Fibroblast of lung (primary cell): ENCODE measurements at regions not wholly inside any gene's neighbourhood (a gene's known extent, or its start where the extent isn't known, plus 50 kb on each side); places are given as distances from the start of the nearest gene placed in this dataset.

ENCODE experiments used
- EZH2 ChIP-seq: IDR thresholded peaks from 2 replicates; pipeline ENCODE4 v1.5.1; 2012; ENCODE audit warnings: low read length, control low read depth, mild to moderate bottlenecking; ENCODE audit errors: missing control alignments
- TF ChIP-seq, protein P1 (sequence below), 2 donors: IDR thresholded peaks in 1 of 2; conservative IDR thresholded peaks in 1 of 2; 1 replicate in 1 of 2; 2 replicates in 1 of 2; pipeline ENCODE4 v1.5.1; 2011 to 2012; ENCODE audit warnings: low read length in 2 of 2, control low read depth in 1 of 2, inconsistent platforms in 1 of 2, low read depth in 1 of 2, mild to moderate bottlenecking in 1 of 2

GRCh38 chr6:84332139-84333034 lies 104.9 kb upstream of the CEP162 start:
- TF ChIP-seq, protein P1, sequence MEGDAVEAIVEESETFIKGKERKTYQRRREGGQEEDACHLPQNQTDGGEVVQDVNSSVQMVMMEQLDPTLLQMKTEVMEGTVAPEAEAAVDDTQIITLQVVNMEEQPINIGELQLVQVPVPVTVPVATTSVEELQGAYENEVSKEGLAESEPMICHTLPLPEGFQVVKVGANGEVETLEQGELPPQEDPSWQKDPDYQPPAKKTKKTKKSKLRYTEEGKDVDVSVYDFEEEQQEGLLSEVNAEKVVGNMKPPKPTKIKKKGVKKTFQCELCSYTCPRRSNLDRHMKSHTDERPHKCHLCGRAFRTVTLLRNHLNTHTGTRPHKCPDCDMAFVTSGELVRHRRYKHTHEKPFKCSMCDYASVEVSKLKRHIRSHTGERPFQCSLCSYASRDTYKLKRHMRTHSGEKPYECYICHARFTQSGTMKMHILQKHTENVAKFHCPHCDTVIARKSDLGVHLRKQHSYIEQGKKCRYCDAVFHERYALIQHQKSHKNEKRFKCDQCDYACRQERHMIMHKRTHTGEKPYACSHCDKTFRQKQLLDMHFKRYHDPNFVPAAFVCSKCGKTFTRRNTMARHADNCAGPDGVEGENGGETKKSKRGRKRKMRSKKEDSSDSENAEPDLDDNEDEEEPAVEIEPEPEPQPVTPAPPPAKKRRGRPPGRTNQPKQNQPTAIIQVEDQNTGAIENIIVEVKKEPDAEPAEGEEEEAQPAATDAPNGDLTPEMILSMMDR (conservative IDR thresholded peaks at IDR 0.05 in 1 of 2, IDR thresholded peaks at IDR 0.05 in 1 of 2; ENCODE audit: low read depth in 1 of 2, low read length in 2 of 2): no peak
- TF ChIP-seq EZH2: no peak
